Mammary epithelial cell (primary cell): ENCODE measurements at regions not wholly inside any gene's neighbourhood (a gene's known extent, or its start where the extent isn't known, plus 50 kb on each side); places are given as distances from the start of the nearest gene placed in this dataset.

Experiments
- CTCF ChIP-seq, 2 donors: IDR thresholded peaks in 1 of 2; conservative IDR thresholded peaks in 1 of 2; 2 replicates each; pipeline ENCODE4 v1.5.1; 2011 to 2012; ENCODE audit warnings: inconsistent platforms in 2 of 2, low read length in 2 of 2, mild to moderate bottlenecking in 2 of 2, control low read depth in 1 of 2, low read depth in 1 of 2; ENCODE audit not compliant: insufficient read depth in 1 of 2; ENCODE audit errors: extremely low read depth in 1 of 2
- EZH2 ChIP-seq: IDR thresholded peaks from 2 replicates; pipeline ENCODE4 v1.6.1; 2012; ENCODE audit warnings: low read length, inconsistent platforms, borderline replicate concordance

GRCh38 chr3:31010491-31010890 is 116.0 kb upstream of the GADL1 start:
- TF ChIP-seq CTCF (conservative IDR thresholded peaks at IDR 0.05 in 1 of 2, IDR thresholded peaks at IDR 0.05 in 1 of 2; ENCODE audit: extremely low read depth in 1 of 2, insufficient read depth in 1 of 2, low read depth in 1 of 2, low read length in 2 of 2) (no peak), EZH2 (no peak)
